Right lobe of liver (tissue), 4 donors: ENCODE measurements at regions not wholly inside any gene's neighbourhood (a gene's known extent, or its start where the extent isn't known, plus 50 kb on each side); places are given as distances from the start of the nearest gene placed in this dataset.

ENCODE experiments used
- POLR2A ChIP-seq: fragments of 450-650 bp; IDR thresholded peaks from one replicate; pipeline ENCODE4 v1.6.1; 2017; ENCODE audit warnings: antibody characterized with exemption, mild to moderate bottlenecking
- TF ChIP-seq, protein P1 (sequence below), 4 donors: fragments of 200-600 bp in 3 of 4; fragments of 450-650 bp in 1 of 4; IDR thresholded peaks; one replicate each; pipeline versions ENCODE4 v1.5.1 to v1.8.0; 2016 to 2022; ENCODE audit warnings: antibody characterized with exemption in 4 of 4, mild to moderate bottlenecking in 2 of 4
- donor health status: DM: no; HTN: no; CAD: no.
- donor health status: DM: no; HTN: no; CAD: no.
- donor health status: DM: no; HTN: yes; CAD: no.

DNA sequence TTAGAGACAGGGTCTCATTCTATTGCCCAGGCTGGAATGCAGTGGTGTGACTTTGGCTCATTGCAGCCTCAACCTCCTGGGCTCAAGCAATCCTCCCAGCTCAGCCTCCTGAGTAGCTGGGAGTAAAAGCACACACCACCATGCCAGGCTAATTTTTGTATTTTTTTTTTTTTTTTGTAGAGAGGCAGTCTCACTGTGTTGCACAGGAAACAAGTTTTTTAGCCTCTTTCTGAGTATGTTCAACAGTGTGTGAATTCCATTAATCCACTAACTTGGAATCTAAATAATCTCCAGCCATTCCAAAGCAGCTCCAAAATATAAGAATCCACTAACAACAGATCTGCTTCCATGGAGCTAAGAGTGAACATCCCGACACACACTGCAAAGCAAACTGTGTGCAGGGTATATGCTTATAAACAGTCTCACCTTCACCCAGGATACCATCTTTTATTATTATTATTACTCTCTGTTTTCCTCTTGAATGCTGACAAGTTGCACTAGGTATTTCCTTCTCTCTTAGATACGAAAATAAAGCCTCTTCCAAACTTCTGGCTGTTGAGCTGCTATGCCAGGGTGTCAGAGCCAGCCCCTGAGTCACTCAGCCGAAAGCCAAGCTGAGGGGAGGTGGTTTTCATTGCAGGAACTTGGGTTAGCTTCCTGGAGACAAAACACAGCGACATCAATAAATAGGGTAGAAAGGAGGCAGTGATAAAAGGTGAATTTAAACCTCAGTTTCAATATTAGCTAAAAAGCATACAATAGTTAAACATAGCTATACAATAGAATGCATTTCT is 264.9 kb downstream of the HIVEP2 start:
- no peak for TF ChIP-seq POLR2A
- TF ChIP-seq, protein P1, sequence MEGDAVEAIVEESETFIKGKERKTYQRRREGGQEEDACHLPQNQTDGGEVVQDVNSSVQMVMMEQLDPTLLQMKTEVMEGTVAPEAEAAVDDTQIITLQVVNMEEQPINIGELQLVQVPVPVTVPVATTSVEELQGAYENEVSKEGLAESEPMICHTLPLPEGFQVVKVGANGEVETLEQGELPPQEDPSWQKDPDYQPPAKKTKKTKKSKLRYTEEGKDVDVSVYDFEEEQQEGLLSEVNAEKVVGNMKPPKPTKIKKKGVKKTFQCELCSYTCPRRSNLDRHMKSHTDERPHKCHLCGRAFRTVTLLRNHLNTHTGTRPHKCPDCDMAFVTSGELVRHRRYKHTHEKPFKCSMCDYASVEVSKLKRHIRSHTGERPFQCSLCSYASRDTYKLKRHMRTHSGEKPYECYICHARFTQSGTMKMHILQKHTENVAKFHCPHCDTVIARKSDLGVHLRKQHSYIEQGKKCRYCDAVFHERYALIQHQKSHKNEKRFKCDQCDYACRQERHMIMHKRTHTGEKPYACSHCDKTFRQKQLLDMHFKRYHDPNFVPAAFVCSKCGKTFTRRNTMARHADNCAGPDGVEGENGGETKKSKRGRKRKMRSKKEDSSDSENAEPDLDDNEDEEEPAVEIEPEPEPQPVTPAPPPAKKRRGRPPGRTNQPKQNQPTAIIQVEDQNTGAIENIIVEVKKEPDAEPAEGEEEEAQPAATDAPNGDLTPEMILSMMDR (IDR thresholded peaks at IDR 0.05), result no peak
